Activated gamma-delta T cell treated with Interleukin-2 at 50 U/mL for 16 hours (primary cell): ENCODE measurements at regions not wholly inside any gene's neighbourhood (a gene's known extent, or its start where the extent isn't known, plus 50 kb on each side); places are given as distances from the start of the nearest gene placed in this dataset.
"Not testable (repeated sequence)": the region's sequence is repeated elsewhere in the genome, so short reads cannot be mapped to it uniquely, and the experiment has no call there.

Experiments used
- DNase-seq: peaks from one replicate; pipeline ENCODE4 v3.0.0-alpha.2; 2020

DNA sequence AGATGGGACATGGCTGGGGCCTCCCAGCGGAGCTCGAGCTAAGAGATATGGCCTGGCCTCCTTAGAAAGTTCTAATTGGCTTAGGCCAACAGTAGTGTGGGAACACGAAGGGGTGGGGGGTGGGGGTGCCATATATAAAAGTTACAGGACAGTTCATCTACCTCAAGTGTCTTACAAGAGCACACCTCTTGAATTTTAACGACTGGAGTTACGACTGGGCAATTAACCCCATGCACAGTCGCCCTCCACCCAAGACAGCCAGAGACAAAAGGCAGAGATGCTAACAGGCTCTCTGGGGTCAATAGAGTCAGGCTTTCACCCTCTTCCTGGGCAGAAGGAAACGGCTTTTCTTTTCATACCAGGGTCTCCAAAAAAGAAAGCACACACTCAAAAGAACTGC, 302.2 kb downstream of the BCOR start:
- no peak for DNase-seq

DNA sequence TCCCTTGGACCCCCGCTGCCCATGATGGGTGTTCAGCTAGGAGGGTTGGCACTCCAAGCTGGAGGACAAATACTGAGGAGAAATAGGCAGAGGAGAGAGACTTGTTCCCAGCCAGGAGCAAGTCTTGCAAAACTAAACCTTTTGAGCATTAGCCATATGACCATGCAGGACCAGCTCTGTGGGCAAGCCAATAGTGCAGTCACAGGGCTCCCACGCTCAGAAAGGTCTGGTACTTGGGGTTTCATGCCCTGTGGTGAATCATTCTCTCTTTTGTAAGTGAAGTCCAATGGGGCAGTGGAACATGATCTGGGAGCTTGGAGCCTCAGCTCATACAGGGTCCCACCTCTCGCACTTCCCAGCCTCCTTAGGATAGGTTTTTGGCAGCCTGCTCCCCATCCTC, 300.9 kb downstream of the BCOR start:
- DNase-seq = no peak

DNA sequence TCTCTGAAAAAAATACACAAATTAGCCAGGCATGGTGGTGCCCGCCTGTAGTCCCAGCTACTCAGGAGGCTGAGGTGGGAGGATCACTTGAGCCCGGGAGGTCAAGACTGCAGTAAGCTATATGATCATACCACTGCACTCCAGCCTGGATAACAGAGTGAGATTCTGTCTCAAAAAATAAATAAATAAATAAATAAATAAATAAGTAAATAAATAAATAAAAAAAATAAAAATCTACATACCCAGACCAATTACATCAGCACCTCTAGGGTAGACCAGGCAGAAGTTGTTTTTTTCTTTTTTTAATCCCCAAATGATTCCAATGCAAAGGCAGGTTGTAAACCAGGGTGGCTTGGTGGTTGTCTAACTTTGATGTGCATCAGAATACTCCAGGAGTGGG, 299.3 kb downstream of the BCOR start:
- DNase-seq = not testable (repeated sequence)

- DNase-seq = no peak
Observed at GRCh38 chrX:39802354-39802753, 295.4 kb downstream of the BCOR start.

- DNase-seq = no peak
Observed at GRCh38 chrX:39802908-39803307, 294.9 kb downstream of the BCOR start.

- DNase-seq = no peak
Observed at GRCh38 chrX:39805022-39805421, 292.7 kb downstream of the BCOR start.

- no peak for DNase-seq
Observed at GRCh38 chrX:39805825-39806224, 291.9 kb downstream of the BCOR start.

DNA sequence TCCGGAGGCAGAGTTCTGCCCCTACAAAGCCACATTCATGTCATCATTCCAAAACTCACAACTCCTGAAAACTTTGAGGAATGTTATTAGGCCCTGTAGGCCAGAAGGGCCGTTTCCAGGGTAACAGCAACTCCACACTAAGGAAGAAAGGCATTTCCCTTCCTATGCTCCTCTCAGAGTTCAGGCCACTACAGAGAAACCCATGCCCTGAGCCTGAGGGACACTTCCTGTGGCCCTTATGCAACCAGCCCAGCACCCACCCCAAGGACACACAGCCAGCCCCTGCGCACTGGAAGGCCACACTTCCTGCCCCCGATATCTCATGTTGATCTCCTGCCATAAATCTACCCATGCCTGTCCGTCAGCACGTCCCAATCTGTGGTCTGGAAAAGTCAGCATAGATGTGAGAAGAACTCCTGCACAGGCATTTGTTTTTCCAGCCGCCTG, 289.3 kb downstream of the BCOR start:
- no peak for DNase-seq

- DNase-seq = no peak
Observed at GRCh38 chrX:39809331-39809730, 288.4 kb downstream of the BCOR start.

DNA sequence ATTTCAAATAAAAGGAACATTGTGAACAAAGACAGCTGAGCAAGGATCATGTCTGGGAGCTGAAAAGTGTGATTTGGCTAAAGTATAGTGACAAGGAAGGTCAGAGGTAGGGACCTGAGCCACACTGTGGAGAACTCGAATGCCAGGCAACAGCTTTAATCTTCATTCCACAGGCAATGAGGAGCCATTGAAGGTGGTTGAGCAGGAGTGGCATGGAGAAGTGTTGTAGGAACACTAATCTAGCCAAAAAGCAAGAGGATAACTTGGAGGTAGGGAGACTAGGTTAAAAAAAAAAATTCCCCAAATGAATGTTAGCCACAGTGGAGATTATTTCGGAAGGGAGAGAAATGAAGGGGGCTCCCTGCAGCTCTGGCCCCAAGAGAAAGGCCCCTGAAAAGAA, 286.9 kb downstream of the BCOR start:
- DNase-seq = no peak

GRCh38 chrX:39811376-39811775, 286.4 kb downstream of the BCOR start:
- no peak for DNase-seq

DNA sequence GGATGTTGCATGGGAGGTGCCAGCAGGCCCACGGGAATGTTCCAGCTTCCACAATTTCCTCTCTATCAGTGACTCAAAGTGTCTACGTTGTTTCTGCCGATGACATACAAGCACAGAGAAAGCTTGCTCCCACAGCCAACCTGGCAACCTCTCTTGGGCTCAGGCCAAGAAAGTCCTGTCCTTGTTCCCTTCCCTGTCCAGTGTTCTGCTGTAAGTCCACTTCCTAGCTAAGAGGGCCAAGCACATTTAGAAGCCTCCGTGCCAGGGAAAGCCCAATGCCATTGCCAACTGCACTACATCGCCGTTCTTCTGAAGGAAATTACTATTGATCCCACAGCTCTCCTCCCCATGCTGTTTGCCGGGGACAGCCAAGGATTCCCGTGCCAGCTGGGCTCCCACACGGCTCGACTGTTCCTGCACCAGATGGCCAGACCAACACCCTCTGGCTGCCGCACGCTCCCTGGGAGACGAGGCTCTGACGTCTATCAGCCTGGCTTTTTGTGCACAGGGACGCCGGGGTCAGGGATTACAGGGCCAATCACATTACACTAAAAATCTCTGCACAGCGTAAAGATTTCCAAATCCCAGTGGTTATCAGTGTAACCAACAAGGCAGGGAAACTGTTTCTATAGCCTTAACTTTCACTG, 284.0 kb downstream of the BCOR start:
- DNase-seq = no peak

DNA sequence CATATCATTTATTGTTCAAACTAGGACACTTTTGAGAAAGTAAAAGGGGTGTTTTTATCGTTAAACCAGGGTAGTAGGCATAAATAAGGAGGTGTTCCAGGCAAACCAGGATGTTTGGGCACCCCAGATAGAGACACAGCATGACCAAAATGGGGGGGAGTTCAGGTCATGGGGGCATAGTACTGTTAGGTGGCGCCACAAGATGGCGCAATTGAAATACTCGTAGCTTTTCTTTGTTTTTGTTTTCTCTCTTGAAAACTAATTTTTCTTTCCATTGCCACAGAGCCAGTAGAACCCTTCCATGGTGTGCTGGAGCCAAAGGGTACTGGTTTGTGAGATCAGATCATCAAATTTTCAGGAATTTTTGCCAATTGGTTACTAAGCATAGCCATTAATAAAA, 283.4 kb downstream of the BCOR start:
- DNase-seq = peak; percentile 47

GRCh38 chrX:39815631-39816030, 282.1 kb downstream of the BCOR start:
- DNase-seq = no peak

DNA sequence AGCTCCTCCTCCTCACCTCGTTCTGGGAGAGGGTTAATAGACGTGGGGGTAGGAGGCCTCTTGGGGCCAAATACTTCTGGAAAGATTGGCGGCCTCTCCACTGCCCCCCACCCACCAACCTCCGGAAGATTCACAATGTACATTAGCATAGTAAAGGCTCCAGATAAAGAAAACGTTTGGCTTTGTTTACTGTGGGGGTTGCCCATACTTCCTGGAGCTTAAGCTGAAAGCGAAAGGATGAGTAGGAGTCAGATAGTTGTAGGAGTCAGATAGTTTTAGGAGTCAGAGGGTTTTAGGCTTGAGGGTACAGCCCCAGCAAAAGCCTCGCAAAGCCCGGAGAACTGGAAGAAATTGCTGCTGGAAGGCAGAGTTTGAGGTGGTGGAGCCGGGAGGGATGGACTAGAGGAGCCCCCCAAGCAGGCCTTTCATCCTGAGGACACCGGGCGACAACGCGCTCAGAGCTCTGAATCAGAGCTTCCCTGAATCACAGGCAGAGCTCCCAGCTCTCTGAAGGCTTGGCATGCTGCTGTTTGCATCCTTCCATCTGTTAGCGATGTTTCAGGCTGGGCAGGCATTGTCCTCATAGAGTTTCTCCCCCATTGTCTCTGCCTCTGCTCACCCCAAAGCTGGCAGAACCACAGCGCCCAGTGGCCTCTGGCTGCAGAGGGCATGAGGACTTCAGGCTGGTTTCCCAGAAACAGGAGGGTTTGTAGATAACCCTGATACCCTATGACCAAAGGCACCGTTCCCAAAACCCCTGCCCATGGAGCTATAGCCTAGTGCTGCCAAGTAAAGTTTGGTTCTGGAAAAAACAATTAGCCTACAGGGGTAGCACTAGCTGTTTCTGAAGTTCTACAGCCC, 280.7 kb downstream of the BCOR start:
- DNase-seq = no peak

- no peak for DNase-seq
Observed at GRCh38 chrX:39817754-39818470, 279.8 kb downstream of the BCOR start.

DNA sequence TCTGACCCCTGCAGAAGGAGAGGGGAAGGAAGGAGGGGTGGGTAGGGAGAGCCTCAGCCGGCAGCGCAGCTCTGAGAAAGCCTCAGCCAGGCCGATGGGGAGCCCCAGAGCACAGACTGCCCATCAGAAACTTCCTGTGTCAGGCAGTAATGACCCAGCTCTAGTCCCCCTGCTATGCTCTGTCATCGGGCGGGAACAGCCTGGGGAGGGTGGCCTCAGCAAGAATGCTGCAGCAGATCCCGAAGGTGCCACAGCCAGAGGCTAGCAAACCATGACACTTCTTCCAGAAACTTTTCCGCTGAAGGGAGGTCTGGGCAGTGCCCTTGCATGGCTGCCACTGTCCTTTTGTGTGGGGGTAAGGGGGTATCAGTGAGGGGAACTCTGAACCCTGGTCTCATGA, 279.0 kb downstream of the BCOR start:
- DNase-seq = no peak

GRCh38 chrX:39819921-39820849, 277.6 kb downstream of the BCOR start:
- DNase-seq = no peak

DNA sequence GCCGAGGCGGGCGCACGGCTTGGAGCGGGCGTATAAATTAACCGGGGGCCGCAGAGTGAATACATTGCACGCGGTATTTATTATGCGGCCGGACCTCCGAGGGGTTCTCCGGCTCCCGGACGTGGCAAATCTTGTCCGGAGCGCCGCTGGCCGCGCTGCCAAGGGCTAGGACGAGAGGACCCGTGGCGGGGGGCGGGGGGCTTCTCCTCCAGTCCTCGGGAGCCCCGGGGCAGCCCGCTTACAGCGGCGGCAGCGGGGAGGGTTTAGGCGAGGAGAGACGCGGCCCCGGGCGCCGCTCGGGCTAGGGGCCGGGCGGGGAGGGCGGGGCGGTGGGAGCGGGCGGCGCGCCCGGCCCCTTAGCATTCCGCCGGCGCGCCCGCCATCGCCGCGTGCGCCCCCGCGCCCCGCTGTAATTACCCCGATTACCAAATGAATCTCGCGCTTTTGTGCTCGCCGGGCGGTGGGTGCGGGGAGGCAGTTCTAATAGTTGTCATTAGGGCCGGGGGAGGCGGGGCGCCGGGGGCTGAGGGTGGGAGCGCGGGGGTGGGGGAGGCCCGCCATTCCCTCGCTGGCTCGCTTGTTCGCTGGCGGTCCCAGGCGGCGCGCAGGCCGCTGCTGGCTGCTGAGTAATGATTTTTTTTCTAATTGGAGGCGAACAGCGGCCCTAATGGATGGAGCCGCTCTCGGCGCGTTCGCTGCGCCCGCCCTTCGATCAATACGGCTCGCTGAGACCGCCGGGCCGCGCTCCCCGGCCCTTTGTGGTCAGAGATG, 276.6 kb downstream of the BCOR start:
- DNase-seq = no peak

- no peak for DNase-seq
Observed at GRCh38 chrX:39821709-39822095, 276.1 kb downstream of the BCOR start.

- no peak for DNase-seq
Observed at GRCh38 chrX:39822133-39822748, 275.5 kb downstream of the BCOR start.
